Astrocyte (in vitro differentiated cells and primary cell): ENCODE measurements at regions not wholly inside any gene's neighbourhood (a gene's known extent, or its start where the extent isn't known, plus 50 kb on each side); places are given as distances from the start of the nearest gene placed in this dataset.
"Not testable (repeated sequence)": the region's sequence is repeated elsewhere in the genome, so short reads cannot be mapped to it uniquely, and the experiment has no call there.

Experiments used
- EZH2 ChIP-seq: IDR thresholded peaks from 2 replicates; pipeline ENCODE4 v1.6.1; 2012; ENCODE audit warnings: mild to moderate bottlenecking, low read length, inconsistent platforms; ENCODE audit not compliant: insufficient read depth
- TF ChIP-seq, protein P1 (sequence below): IDR thresholded peaks from 2 replicates; pipeline ENCODE4 v1.5.1; 2011; ENCODE audit warnings: low read depth, mild to moderate bottlenecking, inconsistent platforms, low read length, moderate library complexity; ENCODE audit not compliant: insufficient read depth

DNA sequence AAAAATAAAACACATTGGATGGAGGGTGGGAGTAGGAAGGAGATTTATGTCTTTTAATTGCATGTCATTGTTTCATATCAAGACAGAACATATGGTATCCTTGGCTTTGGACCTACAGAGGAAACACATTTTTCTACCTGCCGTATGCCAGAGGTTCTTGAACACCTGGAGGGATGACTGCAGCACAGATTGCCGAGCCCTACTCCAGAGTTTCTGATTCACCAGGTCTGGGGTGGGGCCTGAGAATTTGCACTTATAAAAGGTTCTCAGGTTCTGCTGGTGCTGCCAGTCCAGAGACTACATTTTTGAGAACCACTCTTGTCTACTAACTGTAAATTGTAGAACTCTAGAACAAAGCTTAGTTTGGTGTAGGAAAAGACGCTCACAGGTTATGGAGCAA, 61.3 kb upstream of the CSPG4 start:
- TF ChIP-seq, protein P1, sequence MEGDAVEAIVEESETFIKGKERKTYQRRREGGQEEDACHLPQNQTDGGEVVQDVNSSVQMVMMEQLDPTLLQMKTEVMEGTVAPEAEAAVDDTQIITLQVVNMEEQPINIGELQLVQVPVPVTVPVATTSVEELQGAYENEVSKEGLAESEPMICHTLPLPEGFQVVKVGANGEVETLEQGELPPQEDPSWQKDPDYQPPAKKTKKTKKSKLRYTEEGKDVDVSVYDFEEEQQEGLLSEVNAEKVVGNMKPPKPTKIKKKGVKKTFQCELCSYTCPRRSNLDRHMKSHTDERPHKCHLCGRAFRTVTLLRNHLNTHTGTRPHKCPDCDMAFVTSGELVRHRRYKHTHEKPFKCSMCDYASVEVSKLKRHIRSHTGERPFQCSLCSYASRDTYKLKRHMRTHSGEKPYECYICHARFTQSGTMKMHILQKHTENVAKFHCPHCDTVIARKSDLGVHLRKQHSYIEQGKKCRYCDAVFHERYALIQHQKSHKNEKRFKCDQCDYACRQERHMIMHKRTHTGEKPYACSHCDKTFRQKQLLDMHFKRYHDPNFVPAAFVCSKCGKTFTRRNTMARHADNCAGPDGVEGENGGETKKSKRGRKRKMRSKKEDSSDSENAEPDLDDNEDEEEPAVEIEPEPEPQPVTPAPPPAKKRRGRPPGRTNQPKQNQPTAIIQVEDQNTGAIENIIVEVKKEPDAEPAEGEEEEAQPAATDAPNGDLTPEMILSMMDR = not testable (repeated sequence)
- TF ChIP-seq EZH2 = not testable (repeated sequence)
